ENCODE measurements at regions not wholly inside any gene's neighbourhood (a gene's known extent, or its start where the extent isn't known, plus 50 kb on each side); places are given as distances from the start of the nearest gene placed in this dataset.
A peak's percentile ranks its signal among the peaks of the same experiment; 100 is the strongest.

- no peak for DNase-seq
These were observed 1673.6 kb upstream of the MIR17HG start for GRCh38 chr13:89673789-89674311.

DNA sequence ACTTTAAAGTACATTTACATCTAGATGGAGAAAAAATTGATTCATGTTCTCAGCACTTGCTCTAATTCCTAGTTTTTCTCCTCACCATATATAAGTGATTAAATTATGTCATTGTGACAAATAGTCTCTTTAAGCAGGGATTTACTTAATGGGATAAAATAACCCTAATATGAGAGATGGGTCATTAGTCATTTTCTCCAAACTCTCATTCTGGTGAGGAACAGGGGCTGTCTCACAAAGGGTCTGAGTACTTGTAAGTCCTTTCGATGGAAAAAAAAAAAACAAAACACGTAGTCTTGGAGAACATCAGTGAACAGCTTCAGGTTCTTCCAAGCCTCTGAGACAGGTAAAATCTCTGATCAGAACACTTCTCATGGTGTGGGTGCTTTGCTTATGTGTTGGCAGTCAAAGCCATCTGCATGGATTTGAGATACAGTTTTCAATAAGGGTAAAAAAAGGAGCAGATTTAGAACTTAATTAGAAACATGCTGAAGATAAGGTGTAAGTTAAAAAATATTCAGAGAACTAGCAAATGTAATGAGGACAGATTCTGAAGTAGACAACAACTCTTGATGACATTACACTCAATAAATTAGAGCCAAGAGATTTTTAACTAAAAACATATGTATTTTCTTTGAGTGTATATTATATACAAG is 1668.9 kb upstream of the MIR17HG start:
- no peak for DNase-seq

GRCh38 chr13:89684896-89685295 is 1662.6 kb upstream of the MIR17HG start:
- no peak for DNase-seq

DNA sequence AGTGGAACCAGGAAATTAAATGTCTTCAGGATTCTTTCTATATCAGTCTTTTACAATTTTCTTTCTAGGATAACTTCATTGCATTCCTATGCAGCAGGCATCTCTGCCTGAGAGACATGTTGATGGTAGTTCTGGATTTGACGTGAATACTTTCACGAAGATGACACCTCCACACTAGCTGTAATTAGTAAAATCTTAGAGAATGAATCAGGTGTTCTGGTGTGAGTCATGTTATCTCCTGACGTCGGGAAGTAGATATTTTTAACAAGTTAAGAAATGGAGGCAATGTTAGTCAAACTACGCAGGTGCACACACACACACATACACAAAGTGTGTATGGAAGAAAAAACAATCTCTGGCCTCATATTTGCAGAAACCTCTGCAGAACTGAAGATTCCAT is 1661.3 kb upstream of the MIR17HG start:
- DNase-seq, result no peak

DNA sequence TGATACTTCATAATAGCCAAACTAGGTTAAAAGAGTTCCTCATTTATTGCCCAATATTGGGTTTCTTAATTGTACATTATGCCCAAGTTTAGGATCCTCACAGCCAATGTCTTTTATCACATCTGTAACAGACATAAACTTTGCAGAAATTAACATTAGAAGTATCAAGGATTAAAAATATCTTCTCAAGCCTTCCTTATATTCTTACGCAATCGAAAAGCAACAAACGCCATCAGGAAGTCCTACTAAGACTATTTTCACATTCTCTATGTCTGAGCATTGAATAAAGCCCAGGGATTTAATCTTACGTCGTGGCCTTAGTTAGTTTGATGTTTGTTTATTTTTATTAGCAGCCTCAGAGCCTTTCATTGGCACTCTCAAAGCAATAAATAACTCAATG is 1660.4 kb upstream of the MIR17HG start:
- no peak for DNase-seq

DNA sequence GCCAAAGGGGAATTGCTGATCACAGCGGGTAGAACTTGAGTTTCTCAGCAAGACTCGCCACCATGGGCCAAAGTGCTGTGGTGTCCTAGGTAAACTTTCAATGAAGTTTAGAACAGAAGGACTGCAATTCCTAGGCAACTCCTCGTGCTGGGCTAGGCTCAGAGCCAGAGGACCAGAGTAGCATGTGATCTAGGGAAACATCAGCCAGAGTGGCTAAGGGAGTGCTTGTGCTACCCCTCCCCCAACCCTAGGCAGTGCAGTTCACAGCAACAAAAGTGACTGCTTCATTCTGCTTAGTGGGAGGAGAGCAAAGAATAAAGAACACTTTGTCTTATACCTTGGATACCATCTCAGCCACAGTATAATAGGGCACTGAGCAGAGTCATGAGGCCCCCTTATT is 1658.6 kb upstream of the MIR17HG start:
- no peak for DNase-seq

DNA sequence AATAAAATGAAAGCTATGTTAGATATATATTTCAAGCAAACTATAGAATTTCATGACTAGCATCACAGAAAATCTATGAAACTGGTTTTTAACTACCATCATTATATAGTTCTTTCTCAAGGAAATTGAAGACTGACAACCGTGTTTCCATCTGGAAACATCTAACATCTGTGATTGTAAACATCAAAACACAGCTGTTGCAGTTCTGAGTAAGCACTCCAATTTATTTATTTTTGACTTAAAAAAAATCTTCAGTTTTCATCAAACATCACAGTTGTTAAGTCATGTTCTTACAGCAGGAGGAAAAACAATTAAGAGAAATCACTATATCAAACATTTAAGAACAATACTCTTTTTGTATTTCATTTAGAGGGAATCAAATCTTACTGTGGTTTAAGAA is 1653.0 kb upstream of the MIR17HG start:
- DNase-seq, result no peak

DNA sequence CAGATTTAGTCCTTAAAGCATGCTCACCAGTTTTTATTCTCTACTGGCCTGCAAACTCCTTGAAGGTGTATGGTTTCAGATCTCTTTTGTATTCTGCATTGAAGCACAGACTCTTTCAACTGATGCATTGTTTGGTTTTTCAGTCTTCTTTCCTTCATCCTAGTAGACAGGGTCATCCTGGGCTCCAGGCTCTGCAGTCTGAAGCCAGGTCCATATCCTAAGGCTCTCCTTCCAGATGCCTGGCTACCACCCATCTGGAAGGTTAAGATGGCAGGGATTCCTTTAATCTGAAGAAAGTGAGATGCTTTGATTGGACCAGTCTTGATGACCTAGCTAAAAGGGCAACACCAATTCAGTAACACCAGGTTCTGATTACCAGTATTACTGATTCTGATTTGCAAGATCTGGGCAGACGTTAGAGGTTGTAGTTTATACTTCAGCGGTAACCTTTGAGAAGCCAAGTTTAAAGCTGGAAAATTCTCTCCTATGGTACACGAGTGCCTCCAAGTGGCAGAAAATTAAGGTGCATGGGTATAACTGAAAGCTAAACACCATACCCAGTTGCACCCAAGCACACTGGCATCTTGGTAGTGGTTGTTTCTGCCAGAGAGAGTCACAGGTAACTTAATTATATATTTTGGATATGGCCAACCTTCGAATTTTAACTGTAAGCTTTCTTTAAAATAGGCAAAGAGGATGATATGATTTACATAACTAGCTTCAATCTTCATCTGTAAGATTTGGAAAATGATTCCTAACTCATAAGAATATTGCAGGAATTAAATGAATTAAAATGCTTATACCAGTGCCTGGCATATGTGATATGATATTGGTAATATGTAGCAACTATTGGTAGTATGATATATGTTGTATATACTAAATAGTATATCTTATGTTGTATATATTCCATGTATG is 1651.9 kb upstream of the MIR17HG start:
- peak; percentile 66 for DNase-seq

GRCh38 chr13:89701913-89702312 is 1645.6 kb upstream of the MIR17HG start:
- DNase-seq, result no peak

DNA sequence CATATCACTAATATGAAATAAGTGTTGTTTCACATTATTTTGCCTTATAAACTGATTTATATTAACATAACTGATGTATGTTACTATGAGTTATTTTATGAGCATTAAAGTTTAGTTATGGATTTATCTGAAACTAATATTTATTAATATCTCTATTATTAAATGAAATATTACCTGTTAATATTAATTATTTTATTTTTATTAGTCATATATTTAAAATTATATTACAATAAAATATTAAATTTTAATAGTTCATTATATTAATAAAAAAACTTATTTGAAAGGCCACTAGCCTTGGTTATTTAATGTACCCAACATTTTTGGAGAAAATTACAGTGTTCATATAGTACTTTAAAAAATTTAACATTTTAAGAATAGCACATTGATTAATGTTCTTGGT is 1643.4 kb upstream of the MIR17HG start:
- no peak for DNase-seq

DNA sequence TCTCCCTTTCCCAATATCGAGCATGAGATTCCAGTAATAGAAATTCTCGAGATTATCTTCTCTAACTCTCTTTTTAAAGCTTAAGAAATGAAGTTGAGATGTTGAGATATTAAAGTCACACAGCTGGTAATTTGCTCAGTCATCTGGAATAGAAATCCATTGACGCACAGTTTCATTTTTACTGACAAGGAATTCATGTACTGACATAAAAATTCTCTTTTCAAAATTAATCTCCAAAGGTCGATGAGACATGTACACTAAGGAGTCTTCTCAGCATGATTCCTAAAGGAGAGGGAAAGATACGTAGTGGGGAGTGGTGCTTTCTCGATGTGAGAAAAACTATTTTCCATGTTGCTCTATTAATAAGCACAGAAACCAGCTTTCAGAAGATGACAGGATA is 1639.5 kb upstream of the MIR17HG start:
- DNase-seq, result no peak

GRCh38 chr13:89721216-89721615 is 1626.3 kb upstream of the MIR17HG start:
- no peak for DNase-seq

- DNase-seq, result no peak
These were observed 1620.6 kb upstream of the MIR17HG start for GRCh38 chr13:89726690-89727435.

DNA sequence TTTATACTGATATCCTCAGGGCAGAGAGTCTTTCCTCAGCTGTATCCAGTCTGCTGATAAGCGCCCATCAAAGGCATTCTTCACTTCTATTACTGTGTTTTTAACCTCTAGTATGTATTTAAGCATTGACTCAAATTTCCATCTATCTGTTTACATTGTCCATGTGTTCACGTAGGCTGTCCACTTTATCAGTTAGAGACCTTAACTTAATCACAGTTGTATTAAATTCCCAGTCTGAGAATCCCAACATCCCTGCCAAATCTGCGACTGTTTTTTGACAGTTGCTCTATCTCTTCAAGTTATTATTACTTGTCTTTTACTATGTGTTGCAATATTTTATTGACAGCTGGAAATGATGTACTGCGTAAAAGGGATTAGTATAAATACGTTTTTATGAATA is 1613.7 kb upstream of the MIR17HG start:
- no peak for DNase-seq

- DNase-seq, result no peak
These were observed 1610.4 kb upstream of the MIR17HG start for GRCh38 chr13:89737051-89737450.

- no peak for DNase-seq
These were observed 1609.4 kb upstream of the MIR17HG start for GRCh38 chr13:89738072-89738471.

DNA sequence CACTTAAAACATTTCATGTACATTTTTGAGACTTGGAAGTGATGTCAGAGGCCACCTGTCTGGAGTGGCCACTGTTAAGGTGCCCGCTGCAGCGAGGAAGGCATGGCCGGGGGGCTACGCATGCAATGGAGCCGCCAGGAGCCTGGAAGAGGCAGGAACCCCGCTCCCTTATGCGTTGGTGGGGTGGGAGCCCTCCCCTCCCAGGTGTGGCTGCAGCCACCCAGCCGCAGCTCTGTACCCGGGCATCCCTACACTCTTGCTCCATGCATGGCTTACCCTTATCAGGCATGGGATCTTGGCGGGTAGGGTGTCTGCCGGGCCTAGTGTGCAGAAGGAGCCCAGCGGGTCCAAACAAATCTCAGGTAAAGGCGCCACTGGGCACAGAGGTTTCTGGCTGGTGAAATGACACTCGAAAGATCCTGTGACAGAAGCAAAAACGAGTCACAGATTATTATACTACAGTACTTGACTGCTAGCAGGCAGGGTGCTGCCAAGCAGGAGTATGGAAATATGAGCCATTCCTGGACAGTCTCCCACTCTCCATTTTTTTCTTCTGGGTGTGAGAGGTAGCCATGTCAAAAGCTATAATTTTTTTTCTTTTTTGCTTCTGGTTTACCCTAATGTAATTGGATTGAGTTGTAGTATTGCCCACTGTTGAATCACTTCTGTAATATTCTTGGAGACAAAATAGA is 1606.3 kb upstream of the MIR17HG start:
- DNase-seq, result peak; percentile 51

DNA sequence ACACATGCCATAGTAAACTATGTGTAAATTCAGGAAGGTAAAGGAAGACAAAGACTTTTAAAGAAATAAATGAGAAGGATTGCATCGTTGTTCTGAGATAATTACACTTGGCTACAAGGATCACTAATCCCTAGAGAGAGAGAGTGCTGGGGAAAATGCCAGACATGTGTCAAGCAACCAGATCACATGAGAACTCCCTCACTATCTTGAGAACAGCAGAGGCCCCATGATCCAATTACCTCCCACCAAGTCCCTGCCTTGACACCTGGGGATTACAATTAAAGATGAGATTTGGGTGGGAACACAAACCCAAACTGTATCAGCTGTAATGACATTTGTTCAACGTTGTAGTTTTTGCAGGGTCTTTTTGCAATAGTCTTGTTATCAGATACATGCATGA is 1600.9 kb upstream of the MIR17HG start:
- DNase-seq, result no peak

DNA sequence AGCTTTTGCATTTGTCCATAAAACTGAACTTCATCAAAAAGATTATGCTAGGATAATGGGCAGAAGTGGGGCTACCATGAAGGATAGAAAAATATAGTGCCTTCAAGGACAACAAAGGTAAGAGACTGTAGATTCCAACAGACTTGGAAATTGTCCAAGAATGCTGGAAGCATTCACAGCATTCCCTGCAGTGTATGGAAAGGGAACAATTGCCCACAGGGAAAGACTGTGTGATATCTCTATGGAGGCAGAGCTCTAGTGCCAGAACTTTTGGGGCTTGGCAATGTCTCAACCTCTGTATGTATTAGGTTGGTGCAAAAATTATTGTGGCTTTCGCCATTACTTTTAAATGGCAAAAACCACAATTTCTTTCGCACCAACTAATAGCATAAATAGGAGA is 1598.8 kb upstream of the MIR17HG start:
- no peak for DNase-seq

DNA sequence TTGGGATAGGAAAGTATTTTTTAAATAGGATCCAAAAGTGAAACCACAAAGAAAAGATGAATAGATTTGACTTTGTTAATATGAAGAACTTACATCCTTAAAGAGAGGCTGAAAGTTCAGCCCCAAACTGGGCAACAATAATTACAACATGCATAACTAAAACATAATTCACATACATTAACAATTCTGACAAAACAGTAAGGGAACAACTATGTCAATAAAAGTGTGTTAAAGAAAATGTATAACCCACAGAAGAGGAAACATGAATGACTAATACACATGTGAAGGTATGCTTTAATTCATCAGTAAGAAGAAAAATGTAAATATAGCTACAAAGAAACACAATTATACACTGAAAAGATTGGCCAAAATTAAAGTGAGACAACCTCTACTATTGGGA is 1597.6 kb upstream of the MIR17HG start:
- DNase-seq, result no peak

GRCh38 chr13:89750371-89750770 is 1597.1 kb upstream of the MIR17HG start:
- no peak for DNase-seq

GRCh38 chr13:89751432-89751930 is 1596.0 kb upstream of the MIR17HG start:
- DNase-seq, result no peak

DNA sequence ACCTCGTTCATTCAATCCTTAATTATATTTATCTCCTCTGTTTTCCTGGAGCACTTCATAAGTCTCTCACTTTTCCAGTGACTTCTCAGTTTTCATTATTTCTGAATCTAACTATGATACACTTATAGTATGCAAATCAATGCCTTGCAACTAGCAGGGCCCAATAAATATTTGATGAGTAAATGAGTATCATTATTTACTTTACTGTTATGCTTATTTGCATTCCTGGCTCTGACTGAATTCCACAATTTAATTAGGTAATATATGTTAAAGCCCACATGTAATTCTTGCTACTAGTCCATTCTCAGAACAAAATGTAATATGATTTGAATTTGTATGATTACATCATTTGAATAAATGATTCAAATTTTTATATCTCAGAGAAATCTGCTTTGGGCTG is 1595.1 kb upstream of the MIR17HG start:
- no peak for DNase-seq
